ENCODE measurements at regions not wholly inside any gene's neighbourhood (a gene's known extent, or its start where the extent isn't known, plus 50 kb on each side); places are given as distances from the start of the nearest gene placed in this dataset.

GRCh38 chr14:62077676-62078261 is 315.5 kb downstream of the SNAPC1 start:
- no peak for TF ChIP-seq CTCF (IDR thresholded peaks at IDR 0.05; ENCODE audit: insufficient read depth, low read length, missing control alignments)
- CTCF ChIA-PET = no interaction called here

GRCh38 chr14:62079038-62079437 is 316.8 kb downstream of the SNAPC1 start:
- TF ChIP-seq CTCF (IDR thresholded peaks at IDR 0.05; ENCODE audit: insufficient read depth, low read length, missing control alignments) = no peak
- no peak for DNase-seq (ENCODE audit: low read depth, low spot score)
- ChIA-PET POLR2A (no interaction called here), CTCF (interaction anchor here (1.0 to 2.2 kb wide), 2 partner anchors 7 to 47 kb away, joined by 3 to 8 read pairs; no protein-coding TSS in a partner anchor)
- no peak overlapping the region for H3K4me3 ChIP-seq (ENCODE audit: low read depth, low read length)

More at GRCh38 chr14:62077676-62078261, 315.5 kb downstream of the SNAPC1 start:
- H3K4me3 ChIP-seq (ENCODE audit: low read depth, low read length) = no peak overlapping the region
- no peak for DNase-seq (ENCODE audit: low read depth, low spot score)
- POLR2A ChIA-PET = no interaction called here

GRCh38 chr14:62081012-62081612 is 318.9 kb downstream of the SNAPC1 start:
- ChIA-PET CTCF (no interaction called here), POLR2A (no interaction called here)
- no peak for TF ChIP-seq CTCF (IDR thresholded peaks at IDR 0.05; ENCODE audit: insufficient read depth, low read length, missing control alignments)
- DNase-seq (ENCODE audit: low read depth, low spot score) = no peak
- H3K4me3 ChIP-seq (ENCODE audit: low read depth, low read length) = no peak overlapping the region

- DNase-seq (ENCODE audit: low read depth, low spot score) = no peak
- no peak overlapping the region for H3K4me3 ChIP-seq (ENCODE audit: low read depth, low read length)
- CTCF ChIA-PET = no interaction called here
- TF ChIP-seq CTCF (IDR thresholded peaks at IDR 0.05; ENCODE audit: insufficient read depth, low read length, missing control alignments) = no peak
- POLR2A ChIA-PET = no interaction called here
Observed at GRCh38 chr14:62081951-62082350, 319.7 kb downstream of the SNAPC1 start.

GRCh38 chr14:62082779-62083178 is 320.6 kb downstream of the SNAPC1 start:
- H3K4me3 ChIP-seq (ENCODE audit: low read depth, low read length) = no peak overlapping the region
- POLR2A ChIA-PET = no interaction called here
- TF ChIP-seq CTCF (IDR thresholded peaks at IDR 0.05; ENCODE audit: insufficient read depth, low read length, missing control alignments) = no peak
- CTCF ChIA-PET = no interaction called here
- no peak for DNase-seq (ENCODE audit: low read depth, low spot score)

- POLR2A ChIA-PET = no interaction called here
- CTCF ChIA-PET = interaction anchor here (1.5 kb wide), 1 partner anchor 42 kb away, joined by 3 read pairs; no protein-coding TSS in a partner anchor
- H3K4me3 ChIP-seq (ENCODE audit: low read depth, low read length) = no peak overlapping the region
- TF ChIP-seq CTCF (IDR thresholded peaks at IDR 0.05; ENCODE audit: insufficient read depth, low read length, missing control alignments) = no peak
- no peak for DNase-seq (ENCODE audit: low read depth, low spot score)
Observed at GRCh38 chr14:62084020-62084419, 321.8 kb downstream of the SNAPC1 start.
